HG02798 (cell line): ENCODE measurements at regions not wholly inside any gene's neighbourhood (a gene's known extent, or its start where the extent isn't known, plus 50 kb on each side); places are given as distances from the start of the nearest gene placed in this dataset.
"Not testable (repeated sequence)": the region's sequence is repeated elsewhere in the genome, so short reads cannot be mapped to it uniquely, and the experiment has no call there.

Experiments used
- ATAC-seq: cut with Tn5 transposase; IDR thresholded peaks from one replicate; pipeline ENCODE4 v1.9.1; 2021; ENCODE audit warnings: mild to moderate bottlenecking; ENCODE audit not compliant: unreplicated experiment, poor library complexity

GRCh38 chr22:23384923-23385677, 195.0 kb downstream of the IGLL1 start:
- no peak for ATAC-seq

- no peak for ATAC-seq
These were observed 195.7 kb downstream of the IGLL1 start for GRCh38 chr22:23384431-23384830.

DNA sequence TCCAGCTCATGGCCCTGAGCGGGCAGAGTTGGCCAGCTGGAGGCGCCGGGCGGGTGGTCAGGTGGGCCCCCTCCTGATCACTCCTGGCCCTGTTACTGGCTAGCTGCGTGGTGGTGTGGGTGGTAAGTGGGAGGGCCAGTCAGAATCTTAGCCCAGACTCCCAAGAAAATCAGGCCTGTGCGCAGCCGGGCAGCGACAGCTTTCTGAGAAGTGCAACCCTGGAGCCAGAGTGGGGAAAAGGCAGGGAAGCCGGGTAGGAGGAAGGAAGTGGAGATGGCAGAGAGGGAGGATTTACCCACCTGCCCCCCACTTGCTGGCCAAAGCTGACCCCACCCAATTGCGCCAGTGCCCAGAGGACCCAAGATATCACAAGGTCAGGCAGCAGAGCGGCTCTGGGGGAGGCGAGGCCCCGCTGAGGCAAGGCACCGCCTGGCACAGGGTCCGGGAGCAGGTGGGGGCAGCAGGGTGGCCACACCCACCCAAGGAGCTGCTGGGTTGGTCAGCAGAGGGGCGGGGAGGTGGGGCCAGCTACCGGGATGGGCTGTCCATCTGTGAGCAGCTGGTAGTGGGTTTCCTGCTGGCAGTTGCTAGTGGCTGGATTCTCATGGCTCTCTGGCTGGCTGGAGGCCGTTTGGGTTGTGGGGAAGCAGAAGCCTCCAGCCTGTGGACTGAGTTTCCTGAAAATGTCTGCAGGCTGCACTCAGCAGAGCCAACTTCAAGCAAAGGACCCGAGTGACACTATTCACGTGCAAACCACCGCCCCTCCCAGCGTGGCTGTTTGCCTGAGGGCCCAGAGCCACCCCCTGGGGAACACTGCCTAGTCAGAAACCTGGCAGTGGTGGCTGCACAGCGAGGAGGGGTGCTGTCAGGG, 196.4 kb downstream of the IGLL1 start:
- ATAC-seq, result no peak

- no peak for ATAC-seq
These were observed 197.5 kb downstream of the IGLL1 start for GRCh38 chr22:23382428-23383218.

DNA sequence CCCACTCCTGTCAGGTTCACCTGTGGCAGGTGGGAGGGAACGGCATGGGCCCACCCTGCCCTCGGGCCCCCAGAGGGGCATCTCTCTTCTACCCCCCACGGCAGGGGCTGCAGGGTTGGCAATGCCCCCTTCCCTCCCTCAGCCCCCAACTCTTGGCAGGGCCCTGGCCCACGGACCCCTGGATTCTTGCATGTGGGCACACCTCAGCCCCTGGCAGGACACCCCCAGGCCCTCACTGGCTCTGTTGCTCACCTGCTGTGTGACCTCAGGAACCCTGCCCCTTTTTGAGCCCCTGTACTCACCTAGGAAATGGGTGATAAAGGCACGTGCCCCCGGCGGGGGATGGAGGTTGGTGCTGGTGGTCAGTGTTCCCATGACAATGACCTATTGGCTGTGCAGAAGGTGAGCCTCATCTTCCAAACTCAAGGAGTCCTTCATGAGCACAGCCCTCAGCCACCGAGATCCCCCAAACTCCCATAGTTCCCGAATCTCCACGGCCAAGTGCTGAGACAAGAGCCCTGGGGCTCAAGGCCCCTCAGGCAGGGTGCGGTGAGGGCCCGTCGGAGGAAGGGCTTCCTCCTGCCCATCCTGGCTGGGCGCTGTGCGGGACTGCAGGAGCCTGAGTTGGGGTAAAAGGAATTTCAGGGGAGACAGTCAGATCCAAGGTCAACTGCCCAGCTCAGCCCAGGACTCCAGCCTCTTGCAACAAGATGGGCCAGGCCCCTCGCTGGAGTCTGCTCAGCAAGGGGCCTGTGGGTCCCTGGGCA, 198.2 kb downstream of the IGLL1 start:
- ATAC-seq, result no peak

DNA sequence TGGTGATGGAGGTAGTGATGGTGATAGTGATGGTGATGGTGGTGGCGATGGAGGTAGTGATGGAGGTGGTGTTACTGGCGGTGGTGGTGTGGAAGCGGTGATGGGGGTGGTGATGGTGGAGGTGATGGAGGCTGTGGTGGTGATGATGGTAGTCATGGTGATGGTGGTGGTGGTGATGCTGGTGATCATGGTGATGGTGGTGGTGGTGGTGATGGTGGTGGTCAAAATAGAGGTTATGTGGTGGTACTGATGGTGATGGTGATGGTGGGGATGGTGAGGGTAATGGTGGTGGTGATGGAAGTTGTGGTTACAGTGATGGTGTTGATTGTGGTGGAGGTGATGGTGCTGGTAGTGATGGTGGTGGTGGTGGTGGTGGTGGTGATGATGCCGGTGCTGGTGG, 199.2 kb downstream of the IGLL1 start:
- ATAC-seq, result no peak

GRCh38 chr22:23380230-23380573, 199.9 kb downstream of the IGLL1 start:
- ATAC-seq, result no peak

DNA sequence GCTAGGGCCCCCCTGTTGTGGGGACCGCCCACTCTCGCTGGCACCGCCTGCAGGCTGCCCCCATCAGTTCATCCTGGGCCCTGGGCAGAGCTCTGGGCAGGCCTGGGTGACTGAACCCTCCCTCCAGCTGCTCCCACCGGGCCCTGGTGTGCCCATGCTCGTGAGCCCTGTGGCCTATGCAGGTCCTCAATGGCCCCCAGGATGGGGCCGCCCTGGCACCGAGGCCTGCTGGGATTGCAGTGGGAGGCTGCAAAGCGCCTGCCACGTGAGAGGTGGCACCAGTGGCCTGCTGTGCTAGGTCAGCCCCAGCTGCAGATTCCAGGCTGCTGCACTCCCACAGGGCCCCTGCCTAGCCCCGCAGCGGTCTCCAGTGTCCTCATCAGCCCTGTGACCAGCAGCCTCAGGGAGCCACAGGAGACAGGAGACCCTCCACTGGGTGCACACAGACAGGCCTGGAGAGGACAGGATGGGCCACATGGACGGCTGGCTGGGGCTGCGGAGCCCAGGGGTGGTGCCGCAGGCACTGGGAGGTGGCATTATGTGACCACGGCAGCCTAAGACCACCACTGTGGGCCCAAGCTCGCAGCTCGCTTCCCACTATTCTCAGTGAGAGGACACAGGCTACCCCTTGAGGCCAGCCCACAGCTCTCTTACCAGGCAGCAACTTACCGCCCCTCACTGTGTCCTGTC, 199.4 kb downstream of the BCR start:
- not testable (repeated sequence) for ATAC-seq

- no peak for ATAC-seq
These were observed 197.5 kb downstream of the BCR start for GRCh38 chr22:23377767-23378166.

DNA sequence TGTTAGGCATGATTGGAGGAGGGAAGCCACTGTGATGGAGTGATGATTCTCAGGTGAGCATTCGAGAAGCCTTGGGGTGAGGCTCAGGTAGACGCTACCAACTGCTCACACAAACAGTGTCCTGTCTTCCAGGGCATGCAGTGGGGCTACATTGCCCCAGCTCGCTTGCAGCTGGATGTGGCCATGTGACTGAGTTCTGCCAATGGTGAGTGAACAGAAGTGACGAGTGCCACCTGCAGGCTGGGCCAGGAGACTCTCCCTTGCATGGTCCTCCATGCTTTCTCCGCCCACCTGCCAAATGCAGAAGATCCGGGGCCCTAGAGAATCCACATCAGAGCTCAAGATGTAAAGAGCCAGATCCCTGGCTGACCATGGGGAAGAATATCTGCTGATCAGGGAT, 195.9 kb downstream of the BCR start:
- ATAC-seq, result no peak

GRCh38 chr22:23375031-23375827, 194.9 kb downstream of the BCR start:
- ATAC-seq, result no peak

GRCh38 chr22:23373601-23374000, 193.3 kb downstream of the BCR start:
- no peak for ATAC-seq

DNA sequence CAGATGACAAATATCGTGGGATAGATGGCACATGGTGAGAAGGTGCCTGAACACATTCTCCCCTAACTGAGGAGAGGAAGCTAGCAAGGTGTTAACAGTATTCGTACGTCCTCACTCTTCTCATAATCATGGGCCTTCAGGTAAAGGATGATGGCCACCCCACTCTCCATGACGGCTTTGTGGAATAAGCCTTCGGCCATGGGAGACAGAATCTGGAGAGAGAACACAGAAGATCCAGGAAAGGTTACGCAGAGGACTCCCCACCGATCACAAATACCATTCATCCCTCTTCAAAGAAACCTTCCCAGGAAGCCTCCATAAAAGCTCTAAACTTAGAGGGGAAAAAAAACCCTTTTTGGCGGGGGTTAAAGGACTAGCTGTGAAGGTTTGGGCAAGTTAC, 189.9 kb downstream of the BCR start:
- ATAC-seq, result no peak

GRCh38 chr22:23369054-23369685, 188.9 kb downstream of the BCR start:
- no peak for ATAC-seq
